ENCODE measurements at regions not wholly inside any gene's neighbourhood (a gene's known extent, or its start where the extent isn't known, plus 50 kb on each side); places are given as distances from the start of the nearest gene placed in this dataset.

DNA sequence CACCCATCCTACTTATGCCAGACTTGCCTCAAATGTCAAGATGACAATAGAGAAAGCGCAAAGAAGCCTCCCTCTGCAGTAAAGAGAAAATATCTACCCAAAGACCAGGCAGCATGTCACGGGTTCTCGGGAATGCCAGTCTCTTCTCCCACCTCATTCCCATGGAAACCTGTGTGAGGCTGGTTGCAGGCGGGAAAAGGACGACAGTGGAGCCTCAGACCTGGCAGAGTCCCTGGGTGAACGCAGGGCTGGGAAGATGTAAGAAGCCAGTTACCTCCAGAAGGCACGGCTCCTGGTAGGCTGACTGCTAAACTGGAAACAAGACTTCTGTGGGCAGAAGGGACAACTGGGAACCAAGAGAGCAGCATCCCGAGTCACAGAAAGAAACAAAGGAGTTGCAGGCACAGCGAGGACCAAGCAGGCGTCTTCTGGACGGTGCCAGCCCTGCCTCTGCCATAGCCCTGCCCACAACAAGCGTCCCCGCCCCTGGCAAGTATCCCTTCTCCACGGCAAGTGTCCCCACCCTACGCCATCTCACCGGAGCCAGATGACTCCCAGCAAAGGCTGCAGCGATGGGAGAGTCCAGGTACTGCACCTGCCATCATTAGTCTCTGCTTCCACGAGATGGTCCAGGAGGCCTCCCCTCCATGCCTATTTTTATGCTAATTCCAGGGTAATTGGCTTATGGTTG, 440.8 kb upstream of the MYT1L start:
- TF ChIP-seq, protein P1, sequence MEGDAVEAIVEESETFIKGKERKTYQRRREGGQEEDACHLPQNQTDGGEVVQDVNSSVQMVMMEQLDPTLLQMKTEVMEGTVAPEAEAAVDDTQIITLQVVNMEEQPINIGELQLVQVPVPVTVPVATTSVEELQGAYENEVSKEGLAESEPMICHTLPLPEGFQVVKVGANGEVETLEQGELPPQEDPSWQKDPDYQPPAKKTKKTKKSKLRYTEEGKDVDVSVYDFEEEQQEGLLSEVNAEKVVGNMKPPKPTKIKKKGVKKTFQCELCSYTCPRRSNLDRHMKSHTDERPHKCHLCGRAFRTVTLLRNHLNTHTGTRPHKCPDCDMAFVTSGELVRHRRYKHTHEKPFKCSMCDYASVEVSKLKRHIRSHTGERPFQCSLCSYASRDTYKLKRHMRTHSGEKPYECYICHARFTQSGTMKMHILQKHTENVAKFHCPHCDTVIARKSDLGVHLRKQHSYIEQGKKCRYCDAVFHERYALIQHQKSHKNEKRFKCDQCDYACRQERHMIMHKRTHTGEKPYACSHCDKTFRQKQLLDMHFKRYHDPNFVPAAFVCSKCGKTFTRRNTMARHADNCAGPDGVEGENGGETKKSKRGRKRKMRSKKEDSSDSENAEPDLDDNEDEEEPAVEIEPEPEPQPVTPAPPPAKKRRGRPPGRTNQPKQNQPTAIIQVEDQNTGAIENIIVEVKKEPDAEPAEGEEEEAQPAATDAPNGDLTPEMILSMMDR (conservative IDR thresholded peaks at IDR 0.05): no peak
- no peak for TF ChIP-seq EZH2 (IDR thresholded peaks at IDR 0.05; ENCODE audit: low read depth)

Measured in PC-9 (cell line).